ENCODE measurements at regions not wholly inside any gene's neighbourhood (a gene's known extent, or its start where the extent isn't known, plus 50 kb on each side); places are given as distances from the start of the nearest gene placed in this dataset.

GRCh38 chr5:68748101-68748500 lies 345.7 kb upstream of the SLC30A5 start:
- H3K36me3 ChIP-seq (ENCODE audit: insufficient read depth), result no peaks in the 10 kb centered on the region
- H3K79me2 ChIP-seq (replicated peaks; ENCODE audit: insufficient read depth), result no peaks in the 10 kb centered on the region
- peaks cover 10% of the 10 kb centered on the region; the same call in 1 of the 2 replicates for H3K4me1 ChIP-seq (ENCODE audit: insufficient read depth)
- no peak overlapping the region for H3K27ac ChIP-seq (ENCODE audit: low read depth)
- no peak for DNase-seq (ENCODE audit: low spot score)
- no peak for ATAC-seq
- no peak overlapping the region for H3K27ac Mint-ChIP-seq
- peaks cover 6% of the 10 kb centered on the region; the same call in 2 of the 3 replicates for H3K4me1 Mint-ChIP-seq
- no peaks in the 10 kb centered on the region for H3F3A ChIP-seq (replicated peaks; ENCODE audit: low read depth)
- peaks cover 14% of the 10 kb centered on the region for H3K9me2 ChIP-seq (ENCODE audit: insufficient read depth)
- H3K36me3 Mint-ChIP-seq (ENCODE audit: low read depth), result no peaks in the 10 kb centered on the region
- no peak overlapping the region for H3K4me3 ChIP-seq
- no peaks in the 10 kb centered on the region for H3K9me3 Mint-ChIP-seq
- no peak overlapping the region for H3K4me3 Mint-ChIP-seq
- H3K27me3 Mint-ChIP-seq (ENCODE audit: insufficient read depth, low read depth, poor library complexity), result peaks cover 3% of the 10 kb centered on the region
- H3K27me3 ChIP-seq (ENCODE audit: insufficient read depth), result no peaks in the 10 kb centered on the region
- TF ChIP-seq ZNF462 (CRISPR knock-in tag; IDR thresholded peaks at IDR 0.05) (no peak), CREB1 (CRISPR knock-in tag; IDR thresholded peaks at IDR 0.05; ENCODE audit: low read depth) (no peak), JUNB (IDR thresholded peaks at IDR 0.05; ENCODE audit: unreplicated experiment) (no peak), POLR2AphosphoS5 (IDR thresholded peaks at IDR 0.05; ENCODE audit: low read depth) (no peak), ETS1 (IDR thresholded peaks at IDR 0.05) (no peak)
- no peaks in the 10 kb centered on the region for H4K20me1 ChIP-seq (replicated peaks; ENCODE audit: insufficient read depth)
- H3K4me2 ChIP-seq, result no peak overlapping the region
- H2AFZ ChIP-seq, result no peak overlapping the region

- H3K9me2 ChIP-seq (ENCODE audit: insufficient read depth), result peaks cover 8% of the 10 kb centered on the region; the same call in 1 of the 2 replicates
- peaks cover 6% of the 10 kb centered on the region; the same call in 2 of the 3 replicates for H3K4me1 Mint-ChIP-seq
- H3K9me3 Mint-ChIP-seq, result no peaks in the 10 kb centered on the region
- no peak overlapping the region for H3K4me3 ChIP-seq
- no peaks in the 10 kb centered on the region for H3K36me3 Mint-ChIP-seq (ENCODE audit: low read depth)
- H3K27me3 Mint-ChIP-seq (ENCODE audit: insufficient read depth, low read depth, poor library complexity), result peaks cover 3% of the 10 kb centered on the region
- H2AFZ ChIP-seq, result peak overlapping the region; percentile 48; the same call in 1 of the 2 replicates
- no peak for ATAC-seq
- H3K4me2 ChIP-seq, result no peak overlapping the region
- DNase-seq (ENCODE audit: low spot score), result no peak
- no peaks in the 10 kb centered on the region for H3F3A ChIP-seq (replicated peaks; ENCODE audit: low read depth)
- H3K4me1 ChIP-seq (ENCODE audit: insufficient read depth), result peaks cover 10% of the 10 kb centered on the region; the same call in 1 of the 2 replicates
- H3K27ac Mint-ChIP-seq, result no peak overlapping the region
- no peak overlapping the region for H3K27ac ChIP-seq (ENCODE audit: low read depth)
- no peaks in the 10 kb centered on the region for H4K20me1 ChIP-seq (replicated peaks; ENCODE audit: insufficient read depth)
- H3K4me3 Mint-ChIP-seq, result no peak overlapping the region
- no peaks in the 10 kb centered on the region for H3K36me3 ChIP-seq (ENCODE audit: insufficient read depth)
- no peaks in the 10 kb centered on the region for H3K79me2 ChIP-seq (replicated peaks; ENCODE audit: insufficient read depth)
- no peaks in the 10 kb centered on the region for H3K27me3 ChIP-seq (ENCODE audit: insufficient read depth)
- no peak for TF ChIP-seq CTCF (conservative IDR thresholded peaks at IDR 0.05; ENCODE audit: low read depth in 2 of 2)
- TF ChIP-seq CREB1 (CRISPR knock-in tag; IDR thresholded peaks at IDR 0.05; ENCODE audit: low read depth), result no peak
- no peak for TF ChIP-seq STAT1 (IDR thresholded peaks at IDR 0.05; ENCODE audit: unreplicated experiment)
- TF ChIP-seq ZNF331 (CRISPR knock-in tag; IDR thresholded peaks at IDR 0.05; ENCODE audit: low read depth), result no peak
Observed at GRCh38 chr5:68749077-68749476, 344.7 kb upstream of the SLC30A5 start.

Measured in GM23338 (cell line).